NCI-H2227 (cell line): ENCODE measurements at regions not wholly inside any gene's neighbourhood (a gene's known extent, or its start where the extent isn't known, plus 50 kb on each side); places are given as distances from the start of the nearest gene placed in this dataset.

Experiments used
- DNase-seq: peaks from one replicate; lab custom pipeline; 2025; ENCODE audit not compliant: unreplicated experiment; lab: John Stamatoyannopoulos, UW

- DNase-seq: no peak
Measured at GRCh38 chr16:79876332-79876730, 275.8 kb upstream of the MAF start.

- DNase-seq: no peak
Measured at GRCh38 chr16:79874391-79874790, 273.9 kb upstream of the MAF start.

DNA sequence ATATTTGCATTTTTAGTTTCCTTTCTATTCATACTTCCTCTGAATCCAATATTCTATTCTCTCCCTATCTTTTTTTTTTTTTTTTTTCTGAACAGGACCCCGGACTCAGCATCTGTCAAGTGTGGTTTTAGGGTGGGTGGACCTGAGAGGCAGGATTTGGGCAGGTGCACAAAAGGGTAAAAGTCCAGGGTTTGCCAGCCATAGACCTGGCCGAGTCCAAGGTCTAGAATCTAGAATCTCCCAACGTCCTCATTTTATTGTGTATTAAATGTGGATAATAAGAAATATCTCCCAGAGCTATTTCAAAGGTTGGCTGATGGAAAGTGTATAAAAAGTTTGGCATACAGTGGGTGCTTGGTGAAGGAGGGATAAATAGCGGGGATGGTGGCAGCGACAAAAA, 273.3 kb upstream of the MAF start:
- no peak for DNase-seq

DNA sequence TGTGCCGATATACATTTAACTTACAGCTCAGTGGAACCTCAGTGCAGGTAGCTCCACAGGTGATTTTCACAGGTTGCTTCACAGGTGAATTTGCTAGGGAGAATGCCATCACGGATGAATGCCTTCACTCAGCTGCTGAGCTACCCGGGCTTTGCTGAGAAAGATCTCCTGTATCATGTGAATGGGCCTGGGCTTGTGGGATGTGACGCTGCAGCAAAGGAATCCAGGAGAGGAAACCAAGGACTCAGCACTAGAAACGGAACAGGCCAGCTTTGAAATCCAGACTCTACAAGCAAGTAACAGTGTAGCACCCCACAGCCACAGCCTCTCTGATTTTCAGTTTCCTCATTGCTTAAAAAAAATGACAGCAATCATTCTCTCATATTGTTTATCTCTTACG, 271.4 kb upstream of the MAF start:
- no peak for DNase-seq

GRCh38 chr16:79870016-79870886, 269.7 kb upstream of the MAF start:
- no peak for DNase-seq

- DNase-seq: no peak
Measured at GRCh38 chr16:79869304-79870015, 268.9 kb upstream of the MAF start.

GRCh38 chr16:79868841-79869240, 268.3 kb upstream of the MAF start:
- no peak for DNase-seq

DNA sequence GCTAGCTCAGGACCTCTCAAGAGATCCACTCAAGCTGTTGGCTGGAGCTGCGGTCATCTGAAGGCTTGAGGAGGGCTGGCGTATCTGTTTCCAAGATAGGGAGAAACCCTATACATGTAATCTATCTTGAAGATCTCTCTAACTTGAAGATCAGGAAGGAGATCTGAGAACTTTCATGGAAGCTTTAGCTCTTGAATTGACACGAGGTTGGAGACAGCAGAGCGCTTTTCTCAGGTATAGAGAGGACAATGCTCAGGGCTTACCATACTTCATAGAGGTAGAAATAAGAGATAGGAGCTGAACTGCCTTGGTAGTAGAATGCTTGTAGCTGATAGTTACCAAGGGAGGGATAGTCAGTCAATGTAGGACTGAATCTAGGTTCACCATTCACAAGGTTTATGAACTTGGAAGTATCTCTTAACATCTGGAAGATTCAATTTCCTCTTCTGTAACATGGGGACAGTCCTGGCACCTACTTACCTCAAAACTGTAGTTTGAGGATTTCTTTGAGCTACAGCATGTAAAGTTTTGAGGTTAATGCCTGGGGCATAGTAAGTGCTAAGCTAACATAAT, 267.0 kb upstream of the MAF start:
- no peak for DNase-seq

- no peak for DNase-seq
Measured at GRCh38 chr16:79865918-79866317, 265.4 kb upstream of the MAF start.

GRCh38 chr16:79864781-79865391, 264.3 kb upstream of the MAF start:
- no peak for DNase-seq

DNA sequence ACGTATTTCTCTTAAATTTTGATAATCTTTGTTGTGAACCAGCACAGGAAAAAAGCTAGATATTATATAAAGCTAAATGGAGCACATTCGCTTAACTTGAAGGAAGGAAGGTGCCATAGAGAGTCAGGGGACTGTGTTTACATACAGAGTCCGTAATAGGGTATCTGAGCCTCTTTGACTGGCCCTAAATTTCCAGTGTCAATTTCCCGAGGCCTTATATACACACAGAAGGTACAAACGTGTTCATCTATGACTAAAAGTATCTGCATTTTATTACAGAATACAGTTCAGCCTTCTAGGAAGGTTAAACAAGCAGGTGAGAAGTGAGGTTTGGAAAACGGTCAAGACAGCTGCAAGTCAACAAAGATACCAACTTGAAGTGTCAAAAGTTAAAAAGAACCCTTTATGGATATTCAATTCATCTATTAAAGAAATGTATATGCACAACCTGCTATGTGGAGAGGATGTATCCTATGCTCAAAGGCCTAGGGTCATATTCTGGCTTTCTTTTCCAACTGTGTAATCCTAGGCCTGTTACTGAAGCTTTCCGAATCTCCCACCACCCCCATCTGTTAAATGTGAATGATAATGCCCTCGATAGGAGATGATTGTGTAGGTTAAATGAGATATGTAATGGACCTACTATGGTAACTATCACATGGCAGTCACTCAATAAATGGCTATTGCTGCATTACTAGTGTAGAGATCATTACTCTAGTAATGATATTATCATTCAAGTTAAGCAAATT, 263.7 kb upstream of the MAF start:
- DNase-seq: no peak

DNA sequence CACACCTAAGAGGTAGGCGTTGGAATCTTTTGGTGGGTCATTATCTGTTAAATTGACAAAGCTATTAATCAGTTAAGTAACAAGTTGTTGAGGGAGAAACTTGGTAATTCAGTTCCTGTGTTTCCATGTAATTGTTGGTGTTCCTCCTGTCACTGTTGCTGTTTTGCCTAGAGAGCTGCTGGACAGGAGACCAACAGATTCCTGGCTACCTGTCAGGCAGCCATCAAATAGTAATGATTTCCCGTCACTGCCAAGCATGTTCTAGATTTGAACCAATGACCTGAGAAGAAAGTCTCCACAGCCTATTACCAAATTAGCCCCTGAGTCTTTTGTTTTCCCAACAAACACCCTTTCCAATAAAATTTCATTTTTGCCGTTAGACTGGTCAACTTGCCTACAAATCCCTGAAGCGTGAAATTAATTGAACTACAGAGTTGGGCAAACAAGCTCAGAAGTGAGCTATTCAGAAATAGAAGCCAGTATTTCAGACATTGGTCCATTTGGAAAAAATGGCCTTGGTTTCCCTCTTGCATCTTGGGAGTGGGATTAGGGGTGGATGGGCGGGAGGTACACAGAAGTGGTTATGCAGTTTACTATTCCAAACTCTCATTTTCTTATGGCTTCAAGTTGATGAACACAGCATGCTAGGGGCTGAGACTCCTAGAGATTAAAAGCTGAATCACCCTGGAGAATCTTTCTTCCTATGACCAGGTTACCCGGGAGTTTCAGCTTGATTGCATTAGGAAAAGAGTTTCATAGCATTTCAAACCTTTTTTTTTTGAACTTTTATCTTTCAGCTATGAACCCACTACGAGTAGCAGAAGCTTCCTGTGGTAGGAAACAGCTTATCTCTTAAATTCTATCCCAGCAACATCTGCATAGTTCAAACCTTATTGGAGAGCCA, 262.8 kb upstream of the MAF start:
- no peak for DNase-seq

- no peak for DNase-seq
Measured at GRCh38 chr16:79862601-79863000, 262.1 kb upstream of the MAF start.

- DNase-seq: no peak
Measured at GRCh38 chr16:79856581-79856980, 256.0 kb upstream of the MAF start.

- DNase-seq: no peak
Measured at GRCh38 chr16:79850348-79850747, 249.8 kb upstream of the MAF start.

- DNase-seq: no peak
Measured at GRCh38 chr16:79849119-79849518, 248.6 kb upstream of the MAF start.

GRCh38 chr16:79848719-79849118, 248.2 kb upstream of the MAF start:
- DNase-seq: no peak

DNA sequence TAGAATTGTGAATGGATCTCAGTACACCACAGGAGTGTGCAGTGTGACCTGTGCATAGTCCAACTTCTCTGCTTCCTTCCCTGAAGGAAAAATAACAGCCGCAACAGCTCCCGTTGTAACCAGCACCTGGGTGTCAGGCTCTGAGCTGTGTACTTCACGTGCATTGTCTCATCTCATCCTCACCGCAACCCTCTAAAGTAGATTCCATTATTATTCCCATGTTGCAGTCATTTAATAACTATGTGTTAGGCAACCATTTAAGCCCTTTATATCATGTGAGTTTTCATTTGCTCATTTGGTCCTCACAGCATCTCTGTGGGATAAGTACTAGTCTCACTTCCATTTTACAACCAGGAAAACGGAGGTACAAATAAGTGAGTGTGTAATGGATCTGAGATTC, 247.0 kb upstream of the MAF start:
- DNase-seq: no peak

DNA sequence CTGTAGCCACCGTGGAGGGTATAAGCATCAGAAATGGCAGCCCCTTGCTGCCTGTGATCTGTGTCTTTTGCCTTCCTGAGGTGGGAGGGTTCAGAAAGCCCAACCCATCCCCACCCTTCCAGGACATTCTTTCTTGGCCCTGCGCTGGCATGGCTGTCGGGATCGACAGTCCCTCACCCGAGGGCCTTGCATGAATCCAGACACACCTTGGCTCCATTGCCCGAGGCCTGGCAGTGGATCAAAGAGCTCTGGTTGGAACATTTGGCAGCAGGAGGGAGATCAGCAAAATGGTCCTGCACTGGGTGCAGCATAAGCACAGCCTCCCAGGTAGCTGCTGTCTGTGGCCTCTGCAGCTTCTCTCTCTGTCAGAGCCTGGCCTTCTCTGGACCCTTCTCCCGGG, 246.6 kb upstream of the MAF start:
- DNase-seq: no peak

DNA sequence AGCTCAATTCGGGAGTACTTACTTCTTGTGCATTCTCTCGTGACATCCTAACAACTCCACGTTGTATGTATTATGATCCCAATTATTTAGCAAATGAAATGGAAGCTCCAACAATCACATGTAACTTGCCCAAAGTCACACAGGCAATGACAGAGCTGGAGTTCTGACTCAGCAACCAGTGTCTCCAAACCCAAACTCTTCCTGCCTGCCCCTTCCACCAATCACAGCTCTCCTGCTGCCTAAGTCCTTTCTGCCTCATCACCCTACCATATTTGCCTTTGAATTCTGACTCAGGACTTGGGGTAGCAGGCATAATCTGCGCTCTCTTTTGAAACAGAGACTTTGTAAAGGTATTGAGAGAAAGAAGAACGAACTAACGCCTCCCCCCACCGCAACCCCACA, 245.2 kb upstream of the MAF start:
- DNase-seq: no peak
